GM10248 (cell line): ENCODE measurements at regions not wholly inside any gene's neighbourhood (a gene's known extent, or its start where the extent isn't known, plus 50 kb on each side); places are given as distances from the start of the nearest gene placed in this dataset.

Source experiments
- CTCF ChIA-PET: fragments of 300-600 bp; sonication (Branson Sonifier 250); formaldehyde crosslinking; extraction: SDS; loops from one replicate; lab custom pipeline; 2021; ENCODE audit warnings: antibody characterized with exemption; lab: Yijun Ruan, JAX
- POLR2A ChIA-PET: fragments of 350-650 bp; sonication (Branson Sonifier 250); formaldehyde crosslinking; extraction: SDS; loops from one replicate; lab custom pipeline; 2020; ENCODE audit warnings: antibody characterized with exemption; lab: Yijun Ruan, JAX
- DNase-seq: peaks from one replicate; pipeline ENCODE4 v3.0.0; 2012; ENCODE audit errors: extremely low spot score
- TF ChIP-seq, protein P1 (sequence below): IDR thresholded peaks from 2 replicates; pipeline ENCODE4 v1.5.1; 2012; ENCODE audit warnings: mild to moderate bottlenecking, low read depth; ENCODE audit errors: extremely low read depth, missing control alignments, control extremely low read depth

DNA sequence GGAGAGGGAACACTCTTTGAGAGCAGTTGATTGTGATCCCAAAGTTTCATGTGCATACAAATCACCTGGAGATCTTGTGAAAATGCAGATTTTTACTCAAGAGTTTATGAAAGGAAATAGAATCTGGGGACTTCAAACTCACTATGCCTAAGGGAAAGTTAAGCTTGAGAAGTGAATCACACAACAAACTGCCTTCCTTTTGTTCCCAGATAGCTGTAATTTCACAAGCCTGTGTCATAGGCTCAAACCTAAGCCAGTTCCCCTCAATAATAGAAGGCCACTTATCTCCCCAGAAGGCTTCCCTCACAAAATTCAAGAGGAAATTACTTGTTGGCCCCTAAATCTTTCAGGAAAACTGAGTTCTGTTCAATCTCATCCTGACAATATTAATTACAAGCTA is 132.8 kb upstream of the MAGEB16 start:
- POLR2A ChIA-PET = no interaction called here
- CTCF ChIA-PET = no interaction called here
- no peak for DNase-seq
- TF ChIP-seq, protein P1, sequence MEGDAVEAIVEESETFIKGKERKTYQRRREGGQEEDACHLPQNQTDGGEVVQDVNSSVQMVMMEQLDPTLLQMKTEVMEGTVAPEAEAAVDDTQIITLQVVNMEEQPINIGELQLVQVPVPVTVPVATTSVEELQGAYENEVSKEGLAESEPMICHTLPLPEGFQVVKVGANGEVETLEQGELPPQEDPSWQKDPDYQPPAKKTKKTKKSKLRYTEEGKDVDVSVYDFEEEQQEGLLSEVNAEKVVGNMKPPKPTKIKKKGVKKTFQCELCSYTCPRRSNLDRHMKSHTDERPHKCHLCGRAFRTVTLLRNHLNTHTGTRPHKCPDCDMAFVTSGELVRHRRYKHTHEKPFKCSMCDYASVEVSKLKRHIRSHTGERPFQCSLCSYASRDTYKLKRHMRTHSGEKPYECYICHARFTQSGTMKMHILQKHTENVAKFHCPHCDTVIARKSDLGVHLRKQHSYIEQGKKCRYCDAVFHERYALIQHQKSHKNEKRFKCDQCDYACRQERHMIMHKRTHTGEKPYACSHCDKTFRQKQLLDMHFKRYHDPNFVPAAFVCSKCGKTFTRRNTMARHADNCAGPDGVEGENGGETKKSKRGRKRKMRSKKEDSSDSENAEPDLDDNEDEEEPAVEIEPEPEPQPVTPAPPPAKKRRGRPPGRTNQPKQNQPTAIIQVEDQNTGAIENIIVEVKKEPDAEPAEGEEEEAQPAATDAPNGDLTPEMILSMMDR = no peak

DNA sequence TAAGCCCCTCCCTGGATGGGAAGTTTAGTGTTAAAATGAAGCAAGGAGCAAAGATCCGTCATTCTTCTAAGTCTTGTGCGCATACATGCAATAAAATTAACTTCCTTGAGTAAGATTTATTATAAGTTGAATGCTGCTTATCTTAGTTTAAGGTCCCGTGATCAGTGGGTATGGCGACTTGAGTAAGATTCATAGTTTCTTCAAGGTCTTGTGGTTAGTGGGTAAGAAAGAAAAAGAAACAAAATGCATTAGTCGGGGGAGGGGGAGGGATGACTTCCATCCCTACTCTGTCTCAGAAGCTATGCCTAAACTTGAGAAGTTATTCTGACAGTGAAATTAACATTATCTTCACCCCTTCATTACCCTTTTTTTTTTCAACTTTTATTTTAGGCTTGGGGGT is 127.3 kb upstream of the MAGEB16 start:
- ChIA-PET POLR2A (no interaction called here), CTCF (no interaction called here)
- TF ChIP-seq, protein P1 = no peak
- no peak for DNase-seq

DNA sequence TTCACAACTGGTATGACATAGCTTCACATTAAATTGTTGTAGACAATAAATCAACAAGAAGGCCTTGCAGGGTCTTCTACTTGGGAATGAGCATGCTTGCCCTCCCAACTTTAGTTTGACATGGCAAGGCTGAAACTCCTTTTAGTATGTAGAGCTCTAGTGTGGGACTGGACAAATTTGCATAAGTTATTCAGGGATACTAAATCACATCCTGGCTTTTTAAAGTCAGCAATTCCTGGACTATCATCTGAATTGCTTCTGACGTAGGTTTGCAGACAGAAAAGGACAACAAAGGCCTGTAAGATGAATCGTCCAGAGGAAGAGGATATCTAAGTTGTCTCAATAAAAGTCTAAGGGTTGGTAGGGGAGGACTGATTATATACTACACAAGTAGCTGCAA is 123.0 kb upstream of the MAGEB16 start:
- CTCF ChIA-PET = no interaction called here
- DNase-seq = no peak
- POLR2A ChIA-PET = no interaction called here
- TF ChIP-seq, protein P1 = no peak

DNA sequence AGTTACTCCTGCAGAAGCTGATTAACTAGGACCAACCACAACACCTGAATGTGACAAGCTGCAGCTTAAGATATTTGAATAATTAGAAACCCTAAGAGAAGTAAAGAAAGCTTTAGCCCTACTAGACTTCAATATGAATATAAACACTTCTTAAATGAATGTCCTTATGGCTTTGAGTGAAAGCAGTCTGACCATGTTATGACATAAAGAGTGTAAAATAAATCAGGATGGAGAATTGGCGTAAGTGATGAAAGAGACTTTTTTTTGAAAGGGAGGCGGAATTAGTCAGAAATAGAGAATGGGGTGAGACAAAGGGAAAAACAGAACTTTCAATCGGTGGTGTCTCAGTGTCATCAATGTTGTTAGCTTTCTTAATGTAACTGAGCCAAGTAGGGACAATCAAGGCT is 117.2 kb upstream of the MAGEB16 start:
- CTCF ChIA-PET = no interaction called here
- POLR2A ChIA-PET = no interaction called here
- TF ChIP-seq, protein P1 = no peak
- DNase-seq = no peak

DNA sequence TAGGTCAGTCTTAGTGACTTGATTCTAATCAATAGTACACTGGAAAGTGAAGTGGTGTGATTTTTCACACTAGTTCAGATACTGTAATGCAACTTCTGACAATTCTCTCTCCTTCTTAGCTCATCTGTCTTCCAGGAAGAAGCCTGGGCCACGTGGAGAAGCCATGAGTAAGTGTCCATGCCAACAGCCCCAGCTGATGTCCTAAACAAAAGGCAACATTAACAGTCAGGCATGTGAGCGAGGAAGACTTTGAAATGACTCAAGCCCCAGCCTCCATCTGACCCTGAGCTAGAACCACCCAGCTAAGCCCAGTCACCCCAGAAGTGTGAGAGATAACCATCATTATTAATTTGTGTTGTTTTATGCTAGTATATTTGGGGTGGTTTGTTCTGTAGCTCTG is 115.7 kb upstream of the MAGEB16 start:
- TF ChIP-seq, protein P1 = no peak
- no peak for DNase-seq
- ChIA-PET CTCF (no interaction called here), POLR2A (no interaction called here)

DNA sequence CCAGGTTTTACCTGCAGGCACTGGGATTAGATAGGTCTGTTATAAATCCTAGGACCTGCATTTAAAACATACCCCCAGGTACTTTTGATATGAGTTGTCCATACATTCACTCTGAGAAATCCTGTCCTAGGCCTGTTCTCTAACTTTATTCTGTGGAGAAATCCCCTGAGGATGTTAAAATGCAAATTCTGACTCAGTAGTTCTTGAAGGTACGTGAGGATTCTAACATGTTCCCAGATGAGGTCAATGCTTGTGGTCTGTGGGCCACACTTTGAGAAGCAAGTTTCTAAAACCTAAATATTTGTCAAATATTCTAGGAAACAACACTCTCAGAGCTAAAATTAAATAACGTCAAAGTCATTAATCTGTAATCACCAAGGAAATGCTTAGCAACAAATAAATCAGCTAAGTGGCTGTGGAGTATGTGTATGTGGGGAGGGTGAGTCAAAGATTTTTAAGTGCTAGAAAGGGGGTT is 101.3 kb upstream of the MAGEB16 start:
- CTCF ChIA-PET = no interaction called here
- TF ChIP-seq, protein P1 = no peak
- POLR2A ChIA-PET = no interaction called here
- DNase-seq = no peak

DNA sequence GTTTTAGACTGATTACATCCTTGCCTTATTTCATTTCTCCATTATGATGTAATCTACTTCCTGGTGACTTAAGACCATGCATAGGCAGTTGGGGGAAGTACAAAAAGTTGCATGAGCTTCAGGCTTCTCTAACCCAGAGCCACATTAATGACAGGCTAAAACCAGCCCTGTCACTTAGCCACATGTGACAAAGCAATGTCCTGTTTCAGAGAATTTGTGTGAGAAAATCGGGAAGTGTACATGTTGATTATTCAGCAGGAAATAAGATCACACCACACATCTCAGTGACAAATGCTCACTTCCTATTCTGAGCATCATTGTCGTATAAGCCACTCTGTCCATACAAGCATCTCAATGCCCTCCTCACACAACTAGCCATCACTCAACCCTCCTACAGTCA is 98.5 kb upstream of the MAGEB16 start:
- TF ChIP-seq, protein P1 = no peak
- ChIA-PET CTCF (no interaction called here), POLR2A (no interaction called here)
- no peak for DNase-seq
